ENCODE measurements at regions not wholly inside any gene's neighbourhood (a gene's known extent, or its start where the extent isn't known, plus 50 kb on each side); places are given as distances from the start of the nearest gene placed in this dataset.

- H3K4me3 ChIP-seq (ENCODE audit: low read depth, low read length), result no peak overlapping the region
- TF ChIP-seq, protein P1, sequence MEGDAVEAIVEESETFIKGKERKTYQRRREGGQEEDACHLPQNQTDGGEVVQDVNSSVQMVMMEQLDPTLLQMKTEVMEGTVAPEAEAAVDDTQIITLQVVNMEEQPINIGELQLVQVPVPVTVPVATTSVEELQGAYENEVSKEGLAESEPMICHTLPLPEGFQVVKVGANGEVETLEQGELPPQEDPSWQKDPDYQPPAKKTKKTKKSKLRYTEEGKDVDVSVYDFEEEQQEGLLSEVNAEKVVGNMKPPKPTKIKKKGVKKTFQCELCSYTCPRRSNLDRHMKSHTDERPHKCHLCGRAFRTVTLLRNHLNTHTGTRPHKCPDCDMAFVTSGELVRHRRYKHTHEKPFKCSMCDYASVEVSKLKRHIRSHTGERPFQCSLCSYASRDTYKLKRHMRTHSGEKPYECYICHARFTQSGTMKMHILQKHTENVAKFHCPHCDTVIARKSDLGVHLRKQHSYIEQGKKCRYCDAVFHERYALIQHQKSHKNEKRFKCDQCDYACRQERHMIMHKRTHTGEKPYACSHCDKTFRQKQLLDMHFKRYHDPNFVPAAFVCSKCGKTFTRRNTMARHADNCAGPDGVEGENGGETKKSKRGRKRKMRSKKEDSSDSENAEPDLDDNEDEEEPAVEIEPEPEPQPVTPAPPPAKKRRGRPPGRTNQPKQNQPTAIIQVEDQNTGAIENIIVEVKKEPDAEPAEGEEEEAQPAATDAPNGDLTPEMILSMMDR (IDR thresholded peaks at IDR 0.05; ENCODE audit: borderline replicate concordance, insufficient read depth, low read depth, low read length), result no peak
Observed at GRCh38 chr2:45184606-45185005, 175.4 kb upstream of the SIX2 start.

GRCh38 chr2:45182667-45183295, 173.5 kb upstream of the SIX2 start:
- no peak overlapping the region for H3K4me3 ChIP-seq (ENCODE audit: low read depth, low read length)
- TF ChIP-seq, protein P1 (IDR thresholded peaks at IDR 0.05; ENCODE audit: borderline replicate concordance, insufficient read depth, low read depth, low read length), result no peak

DNA sequence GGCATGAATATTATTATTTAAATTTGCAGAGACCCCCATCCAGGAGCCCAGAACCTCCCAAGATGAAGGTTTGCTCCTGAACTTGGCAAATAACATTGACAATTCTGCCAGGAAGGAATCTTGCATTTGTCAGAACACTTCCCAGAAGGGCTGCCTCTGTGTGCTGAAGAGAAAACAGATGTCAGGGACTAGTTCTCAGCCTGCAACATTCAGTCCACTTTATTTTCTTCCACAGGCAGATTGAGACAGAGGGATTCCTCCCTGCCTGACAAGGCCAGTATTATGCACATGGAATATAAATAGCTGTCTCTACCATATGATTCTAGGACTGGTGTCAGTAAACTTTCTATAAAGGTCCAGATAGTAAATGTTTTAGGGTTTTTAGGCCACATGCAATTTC, 171.5 kb upstream of the SIX2 start:
- TF ChIP-seq, protein P1 (IDR thresholded peaks at IDR 0.05; ENCODE audit: borderline replicate concordance, insufficient read depth, low read depth, low read length), result no peak
- H3K4me3 ChIP-seq (ENCODE audit: low read depth, low read length), result no peak overlapping the region

DNA sequence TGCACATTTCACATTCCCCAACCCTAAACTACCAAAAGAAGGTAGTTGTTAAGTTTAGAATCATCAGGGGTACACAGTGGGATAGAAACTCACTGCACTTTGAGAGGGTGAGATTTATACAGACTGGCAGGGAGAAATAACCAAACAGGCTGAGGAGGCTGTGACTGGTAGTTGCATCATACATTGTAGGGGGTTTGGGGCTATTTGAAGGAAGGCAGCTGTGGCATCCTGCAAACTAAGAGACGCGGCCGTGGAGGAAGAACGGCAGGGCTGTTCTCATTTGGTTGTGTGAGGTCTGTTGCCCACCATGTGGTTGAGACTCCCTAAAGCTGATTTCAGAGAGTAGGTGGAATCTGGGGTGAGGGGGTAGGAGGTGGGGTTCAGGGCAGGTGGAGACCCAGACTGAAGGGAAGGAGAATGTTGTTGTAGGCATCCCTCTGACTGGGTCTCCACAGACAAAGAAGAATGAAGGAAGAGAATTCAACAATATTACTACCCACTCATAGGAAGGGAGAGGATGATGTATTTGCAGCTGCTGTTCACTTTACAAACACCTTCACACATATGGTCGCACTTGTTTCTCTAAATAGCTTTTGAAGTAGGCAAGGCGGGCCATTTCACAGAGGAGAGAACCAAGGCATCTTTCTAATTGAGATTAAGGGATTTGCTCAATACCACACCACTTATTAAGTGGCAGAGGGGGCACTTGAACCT, 170.9 kb upstream of the SIX2 start:
- H3K4me3 ChIP-seq (ENCODE audit: low read depth, low read length), result no peak overlapping the region
- TF ChIP-seq, protein P1 (IDR thresholded peaks at IDR 0.05; ENCODE audit: borderline replicate concordance, insufficient read depth, low read depth, low read length), result no peak

DNA sequence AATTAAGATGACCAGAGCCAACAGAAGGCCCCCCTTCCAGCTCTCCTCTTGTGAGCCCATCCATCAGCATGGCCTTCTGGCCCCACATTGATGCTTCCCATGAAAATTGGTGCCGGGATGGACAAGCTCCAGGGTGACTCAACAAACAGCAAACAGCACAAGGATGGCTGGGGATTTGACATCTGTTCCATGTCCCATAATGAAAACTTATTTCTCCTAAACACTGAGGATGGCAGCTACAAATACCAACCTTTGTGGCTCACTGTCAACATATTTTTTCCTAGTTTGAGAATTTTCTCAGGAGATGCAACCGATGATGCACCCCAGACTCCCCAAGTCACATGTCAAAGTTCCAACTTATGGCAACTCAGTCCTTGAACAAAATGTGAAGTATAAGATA, 169.6 kb upstream of the SIX2 start:
- TF ChIP-seq, protein P1 (IDR thresholded peaks at IDR 0.05; ENCODE audit: borderline replicate concordance, insufficient read depth, low read depth, low read length), result no peak
- no peak overlapping the region for H3K4me3 ChIP-seq (ENCODE audit: low read depth, low read length)

GRCh38 chr2:45178359-45178758, 169.1 kb upstream of the SIX2 start:
- TF ChIP-seq, protein P1 (IDR thresholded peaks at IDR 0.05; ENCODE audit: borderline replicate concordance, insufficient read depth, low read depth, low read length), result no peak
- H3K4me3 ChIP-seq (ENCODE audit: low read depth, low read length), result no peak overlapping the region

GRCh38 chr2:45177870-45178269, 168.6 kb upstream of the SIX2 start:
- TF ChIP-seq, protein P1 (IDR thresholded peaks at IDR 0.05; ENCODE audit: borderline replicate concordance, insufficient read depth, low read depth, low read length), result no peak
- no peak overlapping the region for H3K4me3 ChIP-seq (ENCODE audit: low read depth, low read length)
